ENCODE measurements at regions not wholly inside any gene's neighbourhood (a gene's known extent, or its start where the extent isn't known, plus 50 kb on each side); places are given as distances from the start of the nearest gene placed in this dataset.

DNA sequence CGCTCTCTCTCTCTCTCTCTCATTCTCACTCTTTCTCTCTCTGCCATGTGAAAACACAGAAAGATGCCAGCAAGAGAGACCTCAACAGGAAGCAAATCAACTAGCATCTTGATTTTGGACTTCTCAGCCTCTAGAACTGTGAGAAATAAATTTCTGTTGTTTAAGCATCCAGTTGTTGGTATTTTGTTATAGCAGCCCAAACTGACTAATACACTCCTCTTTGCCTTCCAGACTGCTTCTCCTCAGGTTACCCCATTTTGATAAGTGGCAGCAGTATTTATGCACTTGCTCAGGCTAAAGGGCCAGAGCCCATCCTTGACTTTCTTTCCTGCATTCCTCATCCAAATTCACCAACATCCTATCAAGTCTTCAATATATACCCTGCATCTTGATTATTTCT is 76.6 kb upstream of the NANOGP8 start:
- TF ChIP-seq, protein P1, sequence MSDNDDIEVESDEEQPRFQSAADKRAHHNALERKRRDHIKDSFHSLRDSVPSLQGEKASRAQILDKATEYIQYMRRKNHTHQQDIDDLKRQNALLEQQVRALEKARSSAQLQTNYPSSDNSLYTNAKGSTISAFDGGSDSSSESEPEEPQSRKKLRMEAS (IDR thresholded peaks at IDR 0.05), result no peak
- TF ChIP-seq REST (IDR thresholded peaks at IDR 0.05; ENCODE audit: low read depth), result no peak
- TF ChIP-seq EP300 (IDR thresholded peaks at IDR 0.05; ENCODE audit: borderline replicate concordance), result no peak

Data from Ishikawa (cell line).